Anterior cingulate cortex (tissue), 58 donors: ENCODE measurements at regions not wholly inside any gene's neighbourhood (a gene's known extent, or its start where the extent isn't known, plus 50 kb on each side); places are given as distances from the start of the nearest gene placed in this dataset.

Experiments
- DNase-seq, 58 donors: peaks; one replicate each; lab custom pipeline; 2025; lab: John Stamatoyannopoulos, UW

GRCh38 chr10:3723766-3724165 lies 61.2 kb downstream of the KLF6 start:
- DNase-seq: peak in 2 of 58 donors; percentile 22 to 31

- peak in 15 of 58 donors; percentile 4 to 41 (median 19) for DNase-seq
These were observed 64.6 kb downstream of the KLF6 start for GRCh38 chr10:3720228-3721019.

DNA sequence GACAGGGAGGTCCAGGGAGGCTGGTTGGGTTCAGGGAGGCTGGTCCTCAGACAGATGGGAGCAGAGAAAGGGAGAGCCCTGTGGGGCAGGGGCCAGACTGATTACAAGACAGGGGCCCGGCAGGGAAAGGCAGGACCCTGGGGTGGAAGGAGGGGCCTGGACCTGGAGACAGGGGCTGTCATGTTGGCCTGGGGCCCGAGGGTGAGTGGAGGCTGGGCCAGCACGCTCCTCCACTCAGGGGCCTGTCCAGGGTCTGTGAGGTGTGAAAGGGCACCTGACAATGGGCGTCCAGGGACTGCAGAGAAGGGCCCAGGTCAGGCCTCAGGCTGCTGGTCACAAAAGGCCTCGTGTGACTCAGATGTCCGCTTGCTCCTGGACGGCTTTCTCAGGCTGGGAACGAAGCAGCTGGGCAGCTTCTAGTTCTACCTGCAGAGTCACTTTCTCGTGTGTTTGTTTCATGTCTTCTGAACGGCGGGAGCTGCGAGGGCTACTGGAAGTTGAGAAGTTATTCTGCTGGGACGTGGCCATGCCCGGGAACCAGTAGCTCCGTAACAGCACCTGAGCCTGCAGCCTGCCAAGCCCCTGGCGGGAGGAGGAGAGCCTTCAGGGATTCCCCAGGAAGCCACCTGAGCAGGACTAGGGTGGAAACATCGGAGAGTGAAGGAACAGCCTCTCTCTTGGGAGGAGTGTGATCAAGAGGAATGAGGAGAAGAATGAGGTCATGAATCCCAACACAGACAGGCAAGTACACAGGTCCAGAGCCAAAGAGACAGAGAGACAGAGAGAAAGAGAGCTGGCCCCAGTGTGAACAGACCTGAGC lies 65.8 kb downstream of the KLF6 start:
- no peak for DNase-seq

DNA sequence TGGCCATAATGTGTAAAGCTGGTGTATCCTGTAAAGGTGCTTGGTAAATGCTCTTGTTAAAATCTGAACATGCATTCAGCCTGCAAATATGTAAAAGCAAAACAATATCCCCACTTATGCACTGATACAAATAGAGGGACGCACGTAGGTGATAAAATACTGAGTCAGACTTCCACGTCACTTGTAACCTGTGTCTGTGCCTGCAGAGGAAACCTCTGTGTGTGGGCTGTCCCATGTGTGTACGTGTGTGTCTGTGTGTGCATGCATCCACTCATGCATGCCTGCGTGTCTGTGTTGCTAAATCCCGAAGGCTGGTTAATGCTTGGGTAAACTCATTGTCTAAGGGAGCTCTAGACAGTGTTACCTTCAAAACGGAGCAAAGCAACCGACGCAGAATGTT lies 68.9 kb downstream of the KLF6 start:
- DNase-seq: no peak

DNA sequence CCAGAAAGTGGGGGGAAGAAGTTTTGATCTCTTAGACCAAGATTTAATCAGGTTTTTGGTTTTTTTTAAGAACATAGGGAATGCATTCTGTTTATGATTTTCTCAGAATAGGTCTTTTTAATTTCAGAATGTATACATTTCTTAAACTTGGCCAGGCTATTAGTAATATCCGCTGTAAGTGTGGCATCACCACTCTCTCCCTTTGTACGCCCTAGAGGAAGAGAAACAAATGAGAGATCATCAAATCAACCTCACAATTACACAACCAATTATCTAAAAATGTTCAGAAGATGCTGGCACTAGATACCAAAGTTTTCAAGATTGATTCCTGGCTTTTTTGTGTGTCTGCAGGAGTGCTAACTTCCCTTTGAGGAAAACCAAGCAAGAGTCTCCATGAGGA lies 70.0 kb downstream of the KLF6 start:
- DNase-seq: no peak

GRCh38 chr10:3714531-3714930 lies 70.5 kb downstream of the KLF6 start:
- DNase-seq: peak in 1 of 58 donors; percentile 20

GRCh38 chr10:3712707-3713106 lies 72.3 kb downstream of the KLF6 start:
- no peak for DNase-seq

- DNase-seq: no peak
These were observed 73.1 kb downstream of the KLF6 start for GRCh38 chr10:3711918-3712317.

DNA sequence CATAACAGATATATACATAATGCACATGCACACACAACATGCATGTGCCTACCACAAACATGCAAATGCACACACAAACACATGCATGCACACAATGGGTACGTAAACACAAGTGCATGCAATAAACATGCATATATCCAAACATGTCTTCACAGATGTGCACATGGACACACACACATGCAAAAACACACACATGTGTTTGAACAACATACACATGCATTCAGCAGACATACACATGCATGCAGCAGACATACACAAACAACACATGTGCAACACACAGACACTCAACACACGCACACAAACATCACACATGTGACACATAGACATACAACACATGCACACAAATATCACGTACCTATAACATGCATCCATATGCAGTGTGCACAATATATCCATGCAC lies 74.2 kb downstream of the KLF6 start:
- no peak for DNase-seq

- no peak for DNase-seq
These were observed 75.5 kb downstream of the KLF6 start for GRCh38 chr10:3709456-3710060.

DNA sequence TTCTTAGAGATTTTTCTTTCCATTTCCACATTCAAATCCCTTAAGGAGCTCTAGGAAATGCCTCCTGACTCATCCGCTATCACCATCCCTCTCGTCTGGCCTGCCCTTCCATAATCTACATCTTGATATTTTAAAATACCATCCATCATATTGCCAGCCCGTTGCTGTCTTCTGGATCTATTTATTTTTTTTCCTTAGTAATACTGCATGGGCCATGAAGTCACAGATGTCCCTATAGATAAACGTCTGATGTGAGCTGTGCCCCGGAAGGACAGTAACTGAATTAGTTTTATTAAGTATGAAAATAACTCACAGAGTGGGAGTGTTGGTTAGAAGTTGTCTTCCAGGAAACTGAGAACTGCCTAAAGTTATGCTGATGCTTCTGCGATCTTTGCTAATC lies 76.2 kb downstream of the KLF6 start:
- DNase-seq: no peak

DNA sequence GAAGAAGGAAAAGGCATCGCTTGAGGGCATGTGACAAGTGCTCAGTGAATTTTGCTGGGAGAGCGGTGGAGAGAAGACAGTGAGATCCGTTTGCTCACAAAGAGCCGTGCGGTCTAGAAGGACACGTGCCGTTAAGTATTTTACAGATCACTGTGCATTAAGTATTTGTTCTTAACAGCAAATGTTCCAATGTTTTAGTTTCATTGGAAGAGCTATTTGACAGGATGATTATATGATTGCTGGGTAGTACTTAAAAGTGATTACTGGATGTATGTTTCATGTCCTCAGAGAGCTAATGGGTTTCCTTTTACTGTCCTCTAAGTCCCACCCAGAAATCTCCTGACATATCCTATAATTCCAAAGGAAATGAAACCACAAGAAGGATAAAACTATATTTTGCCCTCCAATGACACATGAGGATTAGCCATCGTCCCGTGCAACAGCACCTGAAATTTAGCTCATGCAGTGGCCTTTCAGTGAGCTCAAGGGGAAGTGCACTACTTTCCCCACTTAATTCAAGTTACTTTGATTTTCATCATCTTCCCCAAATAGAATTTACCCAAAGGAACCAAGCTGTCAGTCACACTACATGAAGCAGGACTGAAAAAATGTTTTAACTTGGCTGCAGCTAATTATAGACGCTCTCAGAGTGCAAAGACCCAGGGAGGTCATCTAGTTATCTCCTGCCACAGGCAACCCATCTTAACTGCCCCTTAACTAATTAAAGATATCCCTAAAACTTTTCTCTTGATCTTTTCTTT lies 80.3 kb downstream of the KLF6 start:
- no peak for DNase-seq

DNA sequence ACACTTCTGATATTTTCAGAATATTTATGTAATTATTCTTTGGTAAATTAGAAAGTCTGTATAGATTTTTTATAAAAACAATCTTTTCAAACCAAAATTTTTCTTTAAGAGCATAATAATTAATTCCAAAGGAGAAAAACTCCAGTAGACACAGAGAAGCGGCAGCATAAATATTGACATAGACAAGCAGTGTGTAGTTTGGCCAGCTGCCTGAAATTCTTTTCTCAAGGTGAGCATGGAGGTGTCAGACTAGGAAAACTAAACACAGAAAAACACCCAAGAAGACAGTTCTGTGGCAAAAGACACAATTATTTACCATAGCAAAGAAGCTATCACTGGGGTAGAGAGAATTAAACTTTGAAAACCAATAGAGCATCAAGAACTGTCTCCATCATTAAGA lies 82.4 kb downstream of the KLF6 start:
- no peak for DNase-seq

DNA sequence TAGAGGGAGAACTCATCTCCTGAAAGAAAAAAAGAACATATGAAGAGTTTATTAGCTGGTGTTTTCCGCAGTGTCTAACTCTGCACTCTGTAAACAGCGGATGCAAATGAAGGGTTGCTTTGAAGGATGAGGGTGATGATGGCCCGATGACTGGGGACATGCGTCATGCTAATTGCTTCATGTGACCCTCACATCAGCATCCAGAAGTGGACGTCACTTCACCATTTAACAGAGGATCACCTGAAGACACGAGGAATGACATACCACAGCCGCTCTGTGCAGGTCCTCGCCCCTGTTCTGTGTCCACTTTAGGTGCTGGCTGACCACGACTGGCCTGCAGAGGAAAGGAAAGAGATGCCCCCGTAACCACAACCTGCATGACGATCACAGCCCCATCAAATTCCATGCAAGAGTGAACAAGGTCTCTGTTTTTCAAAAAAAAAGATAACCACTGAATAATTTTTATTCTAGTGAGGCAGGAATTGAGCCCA lies 82.9 kb downstream of the KLF6 start:
- no peak for DNase-seq

- DNase-seq: no peak
These were observed 83.5 kb downstream of the KLF6 start for GRCh38 chr10:3701491-3701890.

DNA sequence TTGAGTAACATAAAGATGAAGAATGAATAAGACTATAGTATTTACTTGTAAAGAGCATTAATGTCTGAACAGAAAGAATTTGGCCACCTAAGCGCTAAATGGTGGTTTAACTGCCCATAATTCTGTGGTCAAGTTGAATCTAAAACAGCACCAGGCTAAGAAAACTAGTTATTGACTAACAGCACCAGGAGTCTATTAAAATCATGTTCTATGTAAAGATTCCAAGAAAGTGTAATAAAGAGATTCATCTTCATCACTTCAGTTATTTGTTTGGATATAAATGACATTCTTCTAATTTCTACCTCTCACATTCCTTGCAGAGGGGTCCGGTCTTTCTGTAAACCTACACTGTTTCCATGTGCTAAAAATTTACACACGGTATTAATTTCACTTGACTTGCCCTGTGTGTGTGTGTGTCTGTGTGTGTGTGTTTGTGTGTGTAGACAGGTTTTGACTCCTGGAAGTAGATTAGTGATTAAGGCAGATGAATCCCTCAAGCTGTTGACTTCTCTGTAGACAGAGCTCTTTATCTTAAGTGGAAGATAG lies 84.4 kb downstream of the KLF6 start:
- DNase-seq: no peak

- no peak for DNase-seq
These were observed 85.1 kb downstream of the KLF6 start for GRCh38 chr10:3699916-3700315.

GRCh38 chr10:3698312-3698711 lies 86.7 kb downstream of the KLF6 start:
- DNase-seq: no peak

GRCh38 chr10:3693698-3694080 lies 91.3 kb downstream of the KLF6 start:
- no peak for DNase-seq

DNA sequence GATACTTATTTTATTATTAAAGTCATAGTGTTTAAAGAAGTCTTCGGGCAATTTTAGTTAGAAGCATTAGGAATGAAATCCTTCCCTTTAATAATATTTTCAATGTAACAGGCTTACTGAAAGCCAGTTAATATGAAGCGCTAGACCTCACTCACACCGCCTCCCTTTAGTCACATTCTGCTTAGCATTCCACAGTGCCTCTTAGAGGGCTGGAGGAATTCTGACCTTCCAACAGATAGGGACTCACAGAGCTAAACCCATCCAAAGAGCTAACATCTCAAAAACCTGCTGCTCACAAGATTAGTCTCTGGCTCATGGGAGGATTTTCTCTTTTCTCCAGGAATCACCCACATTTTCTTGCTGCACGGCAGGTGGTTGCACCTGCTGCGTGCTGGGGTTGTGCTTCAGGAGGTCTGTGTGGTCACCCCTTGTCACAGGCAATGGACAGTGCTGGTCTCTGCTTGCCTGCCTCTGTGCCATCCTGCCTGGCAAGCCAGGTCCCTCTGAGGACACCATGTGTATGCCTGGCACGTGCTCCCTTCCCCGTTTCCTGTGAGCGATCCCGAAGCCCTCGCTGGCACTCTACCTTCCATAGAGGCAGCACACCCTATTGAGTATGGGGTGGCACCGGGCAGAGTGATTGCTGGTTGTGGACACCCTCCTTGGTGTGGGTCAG lies 91.8 kb downstream of the KLF6 start:
- DNase-seq: no peak
